ENCODE measurements at regions not wholly inside any gene's neighbourhood (a gene's known extent, or its start where the extent isn't known, plus 50 kb on each side); places are given as distances from the start of the nearest gene placed in this dataset.
"Not testable (repeated sequence)": the region's sequence is repeated elsewhere in the genome, so short reads cannot be mapped to it uniquely, and the experiment has no call there.

DNA sequence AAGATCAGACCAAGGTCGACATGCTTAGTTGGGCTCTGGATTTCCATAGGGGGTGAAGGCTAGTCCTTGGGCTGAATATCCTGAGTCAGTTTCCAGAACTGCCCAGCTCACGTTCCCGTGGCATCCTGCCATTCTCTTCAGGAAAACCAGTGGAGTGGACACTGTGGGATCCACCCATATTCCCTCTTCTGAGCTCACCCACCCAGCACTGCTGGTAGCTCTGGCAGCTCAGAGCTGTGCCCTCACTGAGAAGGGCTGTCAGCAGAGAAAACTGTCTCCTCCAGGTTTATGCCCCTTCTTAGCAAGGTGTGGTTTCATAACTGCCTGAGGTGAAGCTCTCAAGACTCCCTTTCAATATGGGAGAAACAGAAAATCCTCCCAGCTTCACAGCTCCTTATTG is 111.7 kb downstream of the GGTLC2 start:
- H3K27ac ChIP-seq (ENCODE audit: low read depth, low read length, poor library complexity, severe bottlenecking): no peak overlapping the region
- no peak overlapping the region for H3K4me3 ChIP-seq (ENCODE audit: low read depth, low read length, poor library complexity, severe bottlenecking)
- H3K36me3 ChIP-seq (ENCODE audit: insufficient read depth, low read length, poor library complexity, severe bottlenecking): no peaks in the 10 kb centered on the region
- CTCF ChIA-PET: interaction anchor here (0.6 kb wide), 1 partner anchor 14 kb away, joined by 4 read pairs; no protein-coding TSS in a partner anchor
- no peaks in the 10 kb centered on the region for H3K9me3 ChIP-seq (ENCODE audit: low read depth, low read length, poor library complexity, severe bottlenecking)
- intact Hi-C loops (cut with micrococcal nuclease; ENCODE audit: unreplicated experiment): no loop called here
- DNase-seq (ENCODE audit: low spot score): no peak
- H3K4me1 ChIP-seq (ENCODE audit: insufficient read depth, low read length, poor library complexity, severe bottlenecking): no peaks in the 10 kb centered on the region
- H3K27me3 ChIP-seq (replicated peaks; ENCODE audit: insufficient read depth, low read depth, low read length, poor library complexity): no peaks in the 10 kb centered on the region
- POLR2A ChIA-PET (ENCODE audit: low non-redundant PET): no interaction called here
- BruUV-seq (replicated peaks): no TSS peak
- TF ChIP-seq, protein P1, sequence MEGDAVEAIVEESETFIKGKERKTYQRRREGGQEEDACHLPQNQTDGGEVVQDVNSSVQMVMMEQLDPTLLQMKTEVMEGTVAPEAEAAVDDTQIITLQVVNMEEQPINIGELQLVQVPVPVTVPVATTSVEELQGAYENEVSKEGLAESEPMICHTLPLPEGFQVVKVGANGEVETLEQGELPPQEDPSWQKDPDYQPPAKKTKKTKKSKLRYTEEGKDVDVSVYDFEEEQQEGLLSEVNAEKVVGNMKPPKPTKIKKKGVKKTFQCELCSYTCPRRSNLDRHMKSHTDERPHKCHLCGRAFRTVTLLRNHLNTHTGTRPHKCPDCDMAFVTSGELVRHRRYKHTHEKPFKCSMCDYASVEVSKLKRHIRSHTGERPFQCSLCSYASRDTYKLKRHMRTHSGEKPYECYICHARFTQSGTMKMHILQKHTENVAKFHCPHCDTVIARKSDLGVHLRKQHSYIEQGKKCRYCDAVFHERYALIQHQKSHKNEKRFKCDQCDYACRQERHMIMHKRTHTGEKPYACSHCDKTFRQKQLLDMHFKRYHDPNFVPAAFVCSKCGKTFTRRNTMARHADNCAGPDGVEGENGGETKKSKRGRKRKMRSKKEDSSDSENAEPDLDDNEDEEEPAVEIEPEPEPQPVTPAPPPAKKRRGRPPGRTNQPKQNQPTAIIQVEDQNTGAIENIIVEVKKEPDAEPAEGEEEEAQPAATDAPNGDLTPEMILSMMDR (conservative IDR thresholded peaks at IDR 0.05; ENCODE audit: low read depth, low read length): no peak
- TF ChIP-seq EZH2 (IDR thresholded peaks at IDR 0.05; ENCODE audit: borderline replicate concordance, low read depth, low read length, poor library complexity, severe bottlenecking): no peak

DNA sequence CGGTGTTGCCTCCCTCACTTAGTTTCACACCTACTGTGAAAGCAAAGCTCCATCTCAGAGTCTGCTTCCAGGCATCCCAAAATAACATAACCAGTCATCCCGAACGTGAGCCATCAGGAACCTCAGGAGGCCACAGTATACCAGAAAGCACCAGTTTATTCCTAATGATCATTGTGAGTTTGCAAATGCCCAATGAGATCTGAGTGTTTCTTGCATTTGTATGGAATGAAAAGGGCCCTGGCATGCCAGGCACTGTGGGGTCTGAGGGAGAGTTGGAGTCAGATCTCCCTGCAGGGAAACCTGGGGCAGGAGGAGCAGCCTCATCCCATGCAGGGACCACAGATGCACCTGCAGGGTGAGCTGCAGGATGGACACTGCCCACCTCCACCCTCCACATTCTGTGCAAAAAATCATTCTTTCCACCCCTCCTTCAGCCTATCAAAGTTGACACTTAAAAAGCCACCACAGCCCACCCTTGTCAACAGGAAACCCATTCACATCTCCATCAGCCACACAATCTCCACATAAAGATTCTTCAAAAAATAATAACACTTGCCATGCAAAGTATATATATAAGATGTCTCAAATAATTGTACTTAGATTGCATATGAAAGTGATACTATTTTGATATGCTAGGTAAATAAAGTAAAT is 112.3 kb downstream of the GGTLC2 start:
- CTCF ChIA-PET; BruUV-seq (replicated peaks): not testable (repeated sequence)

DNA sequence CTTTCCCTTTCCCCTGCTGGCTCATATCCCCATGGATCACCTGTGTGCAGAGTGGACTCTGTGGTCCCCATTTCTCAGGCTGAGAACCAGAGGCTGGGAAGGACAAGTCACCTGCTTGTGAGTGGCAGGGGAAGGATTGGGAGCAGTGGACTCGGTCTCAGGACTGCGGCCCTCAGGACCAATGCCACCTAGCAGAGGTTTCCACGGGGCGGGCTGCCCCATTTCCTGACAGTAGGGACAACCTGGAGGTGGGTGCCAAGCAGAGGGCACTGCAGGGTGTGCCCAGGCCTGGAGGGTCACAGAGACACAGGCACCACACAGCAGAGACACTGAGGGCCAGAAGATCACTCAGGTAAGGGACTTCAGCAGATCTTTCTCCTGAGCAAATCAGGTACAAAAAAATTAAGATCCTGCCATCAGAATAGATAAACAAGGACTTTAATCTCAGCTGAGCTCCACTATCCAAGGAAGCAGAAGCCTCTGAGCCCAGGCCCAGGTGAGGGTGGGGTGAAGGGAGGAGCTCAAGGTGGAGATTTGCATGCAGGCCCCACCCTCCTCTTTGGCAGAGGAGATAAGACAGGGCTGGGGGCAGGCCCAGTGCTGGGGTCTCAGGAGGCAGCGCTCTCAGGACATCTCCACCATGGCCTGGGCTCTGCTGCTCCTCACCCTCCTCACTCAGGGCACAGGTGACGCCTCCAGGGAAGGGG is 113.8 kb downstream of the GGTLC2 start:
- H3K36me3 ChIP-seq (ENCODE audit: insufficient read depth, low read length, poor library complexity, severe bottlenecking); H3K27me3 ChIP-seq (replicated peaks; ENCODE audit: insufficient read depth, low read depth, low read length, poor library complexity); H3K4me1 ChIP-seq (ENCODE audit: insufficient read depth, low read length, poor library complexity, severe bottlenecking); H3K9me3 ChIP-seq (ENCODE audit: low read depth, low read length, poor library complexity, severe bottlenecking); CTCF ChIA-PET; H3K4me3 ChIP-seq (ENCODE audit: low read depth, low read length, poor library complexity, severe bottlenecking); BruUV-seq (replicated peaks); DNase-seq (ENCODE audit: low spot score); POLR2A ChIA-PET (ENCODE audit: low non-redundant PET); H3K27ac ChIP-seq (ENCODE audit: low read depth, low read length, poor library complexity, severe bottlenecking); intact Hi-C loops (cut with micrococcal nuclease; ENCODE audit: unreplicated experiment): not testable (repeated sequence)

More for the DNA sequence above, 112.3 kb downstream of the GGTLC2 start:
- H3K27me3 ChIP-seq (replicated peaks; ENCODE audit: insufficient read depth, low read depth, low read length, poor library complexity); POLR2A ChIA-PET (ENCODE audit: low non-redundant PET); DNase-seq (ENCODE audit: low spot score); H3K4me1 ChIP-seq (ENCODE audit: insufficient read depth, low read length, poor library complexity, severe bottlenecking); H3K9me3 ChIP-seq (ENCODE audit: low read depth, low read length, poor library complexity, severe bottlenecking); H3K4me3 ChIP-seq (ENCODE audit: low read depth, low read length, poor library complexity, severe bottlenecking); H3K27ac ChIP-seq (ENCODE audit: low read depth, low read length, poor library complexity, severe bottlenecking); H3K36me3 ChIP-seq (ENCODE audit: insufficient read depth, low read length, poor library complexity, severe bottlenecking); intact Hi-C loops (cut with micrococcal nuclease; ENCODE audit: unreplicated experiment): not testable (repeated sequence)

DNA sequence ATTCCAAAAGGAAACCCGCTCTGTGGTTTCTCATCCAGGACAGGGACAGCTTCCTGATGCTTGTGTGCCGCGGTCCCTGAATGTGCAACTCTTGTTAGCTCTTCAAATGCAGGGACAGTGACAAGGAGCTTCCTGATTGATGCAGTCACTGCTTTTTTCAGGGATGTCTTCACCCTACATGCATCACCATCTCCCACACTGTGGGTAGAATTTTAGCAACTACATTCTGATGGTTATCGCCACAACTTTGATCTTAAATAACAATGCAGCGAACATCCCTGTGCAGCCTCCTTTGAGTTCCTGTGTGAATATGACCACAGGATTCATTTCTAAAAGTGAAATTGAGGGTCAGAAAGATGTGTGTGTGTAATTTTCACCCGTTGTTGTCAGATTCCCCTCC is 115.0 kb downstream of the GGTLC2 start:
- Histone ChIP-seq H3K4me3 (ENCODE audit: low read depth, low read length, poor library complexity, severe bottlenecking) (no peak overlapping the region), H3K4me1 (ENCODE audit: insufficient read depth, low read length, poor library complexity, severe bottlenecking) (no peaks in the 10 kb centered on the region), H3K27me3 (replicated peaks; ENCODE audit: insufficient read depth, low read depth, low read length, poor library complexity) (no peaks in the 10 kb centered on the region), H3K27ac (ENCODE audit: low read depth, low read length, poor library complexity, severe bottlenecking) (no peak overlapping the region), H3K36me3 (ENCODE audit: insufficient read depth, low read length, poor library complexity, severe bottlenecking) (no peaks in the 10 kb centered on the region), H3K9me3 (ENCODE audit: low read depth, low read length, poor library complexity, severe bottlenecking) (no peaks in the 10 kb centered on the region)
- no TSS peak for BruUV-seq (replicated peaks)
- no peak for DNase-seq (ENCODE audit: low spot score)
- ChIA-PET CTCF (no interaction called here), POLR2A (ENCODE audit: low non-redundant PET) (no interaction called here)
- intact Hi-C loops (cut with micrococcal nuclease; ENCODE audit: unreplicated experiment): no loop called here
- TF ChIP-seq, protein P1 (conservative IDR thresholded peaks at IDR 0.05; ENCODE audit: low read depth, low read length): no peak
- no peak for TF ChIP-seq EZH2 (IDR thresholded peaks at IDR 0.05; ENCODE audit: borderline replicate concordance, low read depth, low read length, poor library complexity, severe bottlenecking)

Data from A673 (cell line).